ENCODE measurements at regions not wholly inside any gene's neighbourhood (a gene's known extent, or its start where the extent isn't known, plus 50 kb on each side); places are given as distances from the start of the nearest gene placed in this dataset.

DNA sequence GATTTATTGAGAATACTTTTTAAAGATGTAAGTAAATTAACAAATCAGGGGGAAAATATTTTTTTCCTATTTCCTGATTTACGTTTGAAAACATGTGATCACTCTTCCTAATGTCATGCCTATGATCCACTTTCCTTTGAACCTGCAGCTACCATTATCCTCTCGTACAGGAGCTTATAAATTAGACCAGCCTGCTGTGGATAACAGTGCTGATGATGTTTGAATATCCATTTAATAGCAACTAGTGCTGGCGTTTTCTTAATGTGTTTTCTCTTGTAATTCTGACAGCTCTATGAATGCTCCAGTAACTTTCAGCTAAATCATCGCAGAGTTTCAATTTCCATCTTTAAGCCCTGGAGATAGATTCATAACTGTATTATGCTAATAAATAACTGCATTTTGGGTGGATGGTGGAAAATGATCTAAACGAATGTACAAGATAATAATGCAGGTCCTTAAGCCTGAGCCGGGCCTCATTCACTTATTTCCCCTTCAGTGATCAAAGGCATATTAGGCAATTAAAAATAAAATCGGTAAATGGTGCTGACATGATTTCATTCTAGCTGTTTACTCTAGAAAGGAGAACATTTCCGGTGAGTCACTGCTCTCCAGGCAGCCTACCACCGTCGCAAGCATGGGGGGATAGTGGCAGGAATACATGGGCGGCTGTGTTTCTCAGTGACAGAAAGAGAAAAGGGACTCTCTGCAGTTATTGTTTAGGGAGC, 58.5 kb upstream of the SLC24A5 start:
- TF ChIP-seq, protein P1, sequence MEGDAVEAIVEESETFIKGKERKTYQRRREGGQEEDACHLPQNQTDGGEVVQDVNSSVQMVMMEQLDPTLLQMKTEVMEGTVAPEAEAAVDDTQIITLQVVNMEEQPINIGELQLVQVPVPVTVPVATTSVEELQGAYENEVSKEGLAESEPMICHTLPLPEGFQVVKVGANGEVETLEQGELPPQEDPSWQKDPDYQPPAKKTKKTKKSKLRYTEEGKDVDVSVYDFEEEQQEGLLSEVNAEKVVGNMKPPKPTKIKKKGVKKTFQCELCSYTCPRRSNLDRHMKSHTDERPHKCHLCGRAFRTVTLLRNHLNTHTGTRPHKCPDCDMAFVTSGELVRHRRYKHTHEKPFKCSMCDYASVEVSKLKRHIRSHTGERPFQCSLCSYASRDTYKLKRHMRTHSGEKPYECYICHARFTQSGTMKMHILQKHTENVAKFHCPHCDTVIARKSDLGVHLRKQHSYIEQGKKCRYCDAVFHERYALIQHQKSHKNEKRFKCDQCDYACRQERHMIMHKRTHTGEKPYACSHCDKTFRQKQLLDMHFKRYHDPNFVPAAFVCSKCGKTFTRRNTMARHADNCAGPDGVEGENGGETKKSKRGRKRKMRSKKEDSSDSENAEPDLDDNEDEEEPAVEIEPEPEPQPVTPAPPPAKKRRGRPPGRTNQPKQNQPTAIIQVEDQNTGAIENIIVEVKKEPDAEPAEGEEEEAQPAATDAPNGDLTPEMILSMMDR (IDR thresholded peaks at IDR 0.05; ENCODE audit: low read depth, low read length, missing control alignments), result no peak
- no peak overlapping the region for H3K4me3 ChIP-seq (ENCODE audit: low read depth, low read length)
- DNase-seq (ENCODE audit: low read depth), result peak; percentile 40
- in situ Hi-C loops (cut with HindIII; ENCODE audit: low sequenced_read_pairs), result no loop called here

DNA sequence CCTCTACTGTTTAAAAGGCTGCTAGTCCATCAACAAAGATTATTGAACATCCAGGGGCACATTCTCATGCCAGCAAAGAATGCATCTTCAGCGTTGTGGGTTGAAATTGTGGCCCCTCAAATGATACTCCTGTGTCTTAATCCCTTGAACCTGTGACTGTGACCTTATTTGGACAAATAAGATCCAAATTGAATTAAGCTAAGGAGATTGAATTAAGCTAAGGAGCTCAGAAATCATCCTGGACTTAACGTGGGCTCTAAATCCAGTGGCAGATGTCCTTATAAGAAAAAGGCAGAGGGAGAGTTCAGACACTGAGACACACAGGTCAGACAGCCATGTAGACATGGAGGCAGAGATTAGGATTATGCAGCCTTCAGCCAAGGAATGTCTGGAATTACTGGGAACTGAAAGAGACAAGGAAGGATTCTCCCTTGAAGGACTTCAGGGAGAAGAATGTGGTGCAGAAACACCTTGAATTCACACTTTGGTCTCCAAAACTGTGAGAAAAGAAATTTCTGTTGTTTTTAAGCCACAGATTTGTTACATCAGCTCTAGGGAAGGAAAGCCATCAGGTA, 57.3 kb upstream of the SLC24A5 start:
- in situ Hi-C loops (cut with HindIII; ENCODE audit: low sequenced_read_pairs), result no loop called here
- TF ChIP-seq, protein P1 (IDR thresholded peaks at IDR 0.05; ENCODE audit: low read depth, low read length, missing control alignments), result no peak
- no peak for DNase-seq (ENCODE audit: low read depth)
- H3K4me3 ChIP-seq (ENCODE audit: low read depth, low read length), result no peak overlapping the region

DNA sequence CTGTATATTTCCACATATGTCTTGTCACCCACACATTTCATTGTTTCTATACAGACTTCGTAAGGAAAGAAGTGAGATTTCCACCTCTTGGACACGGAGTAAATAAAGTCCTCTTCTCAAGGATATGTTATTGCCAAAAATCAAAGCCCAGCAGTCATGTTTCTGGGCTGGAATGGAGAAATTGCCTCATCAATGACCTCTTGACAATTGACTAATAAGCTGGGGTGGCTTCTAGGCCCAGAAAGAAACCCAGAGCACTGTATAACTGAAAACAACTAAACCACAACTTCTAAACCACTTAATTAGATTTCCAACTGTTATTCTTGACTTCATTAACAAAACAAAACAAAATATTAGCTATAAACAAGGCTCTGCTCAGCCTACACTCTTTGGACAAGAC, 56.4 kb upstream of the SLC24A5 start:
- no peak for DNase-seq (ENCODE audit: low read depth)
- in situ Hi-C loops (cut with HindIII; ENCODE audit: low sequenced_read_pairs), result no loop called here
- no peak overlapping the region for H3K4me3 ChIP-seq (ENCODE audit: low read depth, low read length)
- TF ChIP-seq, protein P1 (IDR thresholded peaks at IDR 0.05; ENCODE audit: low read depth, low read length, missing control alignments), result no peak

DNA sequence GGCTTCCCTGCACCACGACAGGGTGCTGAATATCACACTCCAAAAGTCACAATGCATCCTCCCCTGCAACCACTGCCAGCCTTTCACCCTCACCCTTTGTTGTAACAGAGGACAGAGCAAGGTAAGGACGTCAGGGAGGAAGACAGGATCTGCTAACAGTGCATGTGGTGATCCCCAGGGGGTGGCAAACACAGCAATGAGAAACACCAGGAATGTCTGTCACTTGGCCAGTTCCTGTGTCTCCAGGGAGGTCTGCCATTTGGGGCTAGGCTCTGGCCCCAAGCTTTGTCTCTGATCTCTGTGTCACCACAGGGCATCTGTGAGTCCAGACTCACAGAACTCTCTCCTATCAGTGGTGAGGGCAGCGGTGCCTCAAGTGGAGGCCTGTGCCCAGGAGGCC, 54.3 kb upstream of the SLC24A5 start:
- TF ChIP-seq, protein P1 (IDR thresholded peaks at IDR 0.05; ENCODE audit: low read depth, low read length, missing control alignments), result no peak
- no peak for DNase-seq (ENCODE audit: low read depth)
- in situ Hi-C loops (cut with HindIII; ENCODE audit: low sequenced_read_pairs), result no loop called here
- no peak overlapping the region for H3K4me3 ChIP-seq (ENCODE audit: low read depth, low read length)

Data from astrocyte of the cerebellum (primary cell).